ENCODE measurements at regions not wholly inside any gene's neighbourhood (a gene's known extent, or its start where the extent isn't known, plus 50 kb on each side); places are given as distances from the start of the nearest gene placed in this dataset.

GRCh38 chr5:51843893-51844292, 460.6 kb downstream of the ISL1 start:
- no peak for TF ChIP-seq CTCF (IDR thresholded peaks at IDR 0.05)
- TF ChIP-seq ZFX (IDR thresholded peaks at IDR 0.05; ENCODE audit: borderline replicate concordance), result no peak
